LHCN-M2 (cell line): ENCODE measurements at regions not wholly inside any gene's neighbourhood (a gene's known extent, or its start where the extent isn't known, plus 50 kb on each side); places are given as distances from the start of the nearest gene placed in this dataset.

Source experiments
- DNase-seq: peaks from one replicate; pipeline ENCODE4 v3.0.0-alpha.2; 2012; ENCODE audit warnings: low read depth

- DNase-seq: no peak
Observed at GRCh38 chr6:146903451-146903850, 300.8 kb upstream of the STXBP5 start.

- DNase-seq: no peak
Observed at GRCh38 chr6:146904596-146904995, 299.6 kb upstream of the STXBP5 start.

- peak; percentile 19 for DNase-seq
Observed at GRCh38 chr6:146905181-146905704, 299.0 kb upstream of the STXBP5 start.

GRCh38 chr6:146908786-146909185, 295.4 kb upstream of the STXBP5 start:
- no peak for DNase-seq

GRCh38 chr6:146909376-146909775, 294.8 kb upstream of the STXBP5 start:
- no peak for DNase-seq

- DNase-seq: no peak
Observed at GRCh38 chr6:146909886-146910285, 294.3 kb upstream of the STXBP5 start.

GRCh38 chr6:146910611-146911010, 293.6 kb upstream of the STXBP5 start:
- peak; percentile 25 for DNase-seq

- DNase-seq: no peak
Observed at GRCh38 chr6:146911635-146912215, 292.5 kb upstream of the STXBP5 start.

GRCh38 chr6:146912730-146913685, 291.2 kb upstream of the STXBP5 start:
- no peak for DNase-seq

GRCh38 chr6:146913842-146914488, 290.3 kb upstream of the STXBP5 start:
- DNase-seq: peak; percentile 99

GRCh38 chr6:146914489-146915483, 289.4 kb upstream of the STXBP5 start:
- DNase-seq: peak; percentile 97

- peak; percentile 74 for DNase-seq
Observed at GRCh38 chr6:146915671-146916127, 288.5 kb upstream of the STXBP5 start.

- DNase-seq: no peak
Observed at GRCh38 chr6:146916435-146917025, 287.7 kb upstream of the STXBP5 start.

- no peak for DNase-seq
Observed at GRCh38 chr6:146917182-146917581, 287.0 kb upstream of the STXBP5 start.

GRCh38 chr6:146917979-146918378, 286.2 kb upstream of the STXBP5 start:
- no peak for DNase-seq

- no peak for DNase-seq
Observed at GRCh38 chr6:146919017-146919416, 285.2 kb upstream of the STXBP5 start.

- no peak for DNase-seq
Observed at GRCh38 chr6:146923205-146923833, 280.9 kb upstream of the STXBP5 start.

GRCh38 chr6:146925846-146926245, 278.4 kb upstream of the STXBP5 start:
- DNase-seq: no peak

- no peak for DNase-seq
Observed at GRCh38 chr6:146928503-146928902, 275.7 kb upstream of the STXBP5 start.

GRCh38 chr6:146931214-146931613, 273.0 kb upstream of the STXBP5 start:
- DNase-seq: no peak
